Dedifferentiated amniotic fluid mesenchymal stem cell (primary cell): ENCODE measurements at regions not wholly inside any gene's neighbourhood (a gene's known extent, or its start where the extent isn't known, plus 50 kb on each side); places are given as distances from the start of the nearest gene placed in this dataset.
"Not testable (repeated sequence)": the region's sequence is repeated elsewhere in the genome, so short reads cannot be mapped to it uniquely, and the experiment has no call there.

Source experiments
- DNase-seq: peaks from one replicate; pipeline ENCODE4 v3.0.0-alpha.2; 2016; ENCODE audit errors: extremely low spot score

DNA sequence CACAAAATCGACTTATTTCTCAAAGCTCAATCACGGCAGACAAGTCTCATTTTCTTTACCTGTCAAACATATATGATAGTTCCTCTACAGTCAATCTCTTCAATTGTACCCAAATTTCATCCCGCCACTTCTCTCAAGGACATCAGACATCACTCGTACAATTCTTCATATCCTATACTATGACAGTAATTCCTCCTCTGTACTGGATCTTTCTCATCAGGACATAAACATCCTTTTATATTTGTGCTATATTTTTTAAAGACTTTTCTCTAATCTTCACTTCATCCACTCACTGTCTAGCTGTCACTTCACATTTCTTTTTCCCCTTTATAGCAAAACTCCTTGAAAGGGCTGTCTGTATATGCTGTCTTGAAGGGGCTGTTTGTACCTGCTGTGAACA, 419.1 kb upstream of the NR5A2 start:
- DNase-seq = no peak

DNA sequence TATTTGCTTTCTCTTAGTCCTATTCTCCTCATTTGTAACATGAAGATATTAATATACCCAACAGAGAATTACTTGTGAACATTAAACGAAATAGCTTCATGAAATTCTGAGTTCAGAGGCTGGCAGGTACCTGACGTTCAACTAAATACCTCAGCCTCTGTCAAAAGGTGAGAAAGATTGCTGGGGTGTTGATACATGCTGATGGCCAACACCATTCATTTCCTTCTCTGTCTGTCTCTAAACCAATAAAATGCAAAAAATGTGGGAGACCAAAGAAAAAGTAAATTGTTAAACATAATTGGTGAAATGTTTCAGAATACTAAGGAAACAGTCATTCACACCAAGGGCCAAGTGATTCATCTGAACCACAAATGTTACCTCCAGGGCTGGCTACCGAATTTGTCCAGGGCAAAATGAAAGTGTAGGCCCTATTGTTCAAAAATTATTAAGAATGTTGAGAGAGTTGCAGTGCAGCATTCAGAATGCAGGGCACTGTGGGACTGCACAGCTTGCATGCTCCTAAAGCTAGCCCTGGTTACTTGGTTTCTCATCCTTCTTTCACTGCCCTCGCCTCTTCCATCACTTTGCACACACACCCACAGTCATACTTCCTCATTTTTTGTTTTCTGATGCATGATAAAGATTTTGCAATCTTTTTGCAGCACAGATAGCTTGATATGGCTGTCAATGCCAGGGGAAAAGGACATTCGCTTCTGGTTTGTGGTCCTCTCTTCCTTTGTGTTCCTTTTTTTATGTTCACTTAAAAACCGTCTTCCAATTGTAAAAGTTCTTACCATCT, 414.3 kb upstream of the NR5A2 start:
- no peak for DNase-seq

DNA sequence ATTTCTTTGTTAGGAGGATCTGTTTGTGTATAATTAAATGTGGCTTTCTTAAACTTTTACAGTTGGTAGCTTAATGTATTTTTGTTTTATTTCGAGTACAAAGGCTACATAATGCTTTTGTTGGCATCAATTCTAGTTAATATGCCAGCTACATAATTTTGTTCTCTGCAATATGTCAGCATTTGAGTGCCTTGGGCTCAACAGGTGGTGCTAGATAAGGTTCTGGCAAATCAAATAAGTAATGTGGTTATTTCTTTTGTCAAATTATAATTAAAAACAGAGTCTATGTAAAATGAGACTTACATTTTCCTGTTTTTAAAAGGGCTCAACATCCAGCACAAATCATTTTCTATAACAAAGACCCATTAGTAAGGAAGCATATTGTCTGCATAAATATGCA, 410.6 kb upstream of the NR5A2 start:
- no peak for DNase-seq

DNA sequence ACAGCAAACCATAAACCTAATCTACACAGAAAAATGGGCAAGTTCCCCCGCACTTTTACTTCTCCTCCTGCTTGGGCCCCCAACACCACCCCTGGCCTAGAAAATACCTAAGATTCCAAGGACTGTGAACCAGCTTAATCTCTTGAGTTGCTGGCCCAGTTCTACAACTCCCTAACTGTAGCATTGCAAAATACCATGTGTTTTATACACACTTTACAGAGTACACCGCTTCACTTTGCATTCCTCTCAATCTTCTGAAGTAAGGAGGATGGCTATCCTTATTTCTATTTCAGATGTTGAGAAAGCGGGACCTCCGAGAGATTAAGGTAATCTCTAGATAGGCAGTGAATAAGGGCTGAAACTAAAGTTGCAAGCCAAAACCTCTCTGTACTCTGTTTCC, 408.3 kb upstream of the NR5A2 start:
- DNase-seq = no peak

DNA sequence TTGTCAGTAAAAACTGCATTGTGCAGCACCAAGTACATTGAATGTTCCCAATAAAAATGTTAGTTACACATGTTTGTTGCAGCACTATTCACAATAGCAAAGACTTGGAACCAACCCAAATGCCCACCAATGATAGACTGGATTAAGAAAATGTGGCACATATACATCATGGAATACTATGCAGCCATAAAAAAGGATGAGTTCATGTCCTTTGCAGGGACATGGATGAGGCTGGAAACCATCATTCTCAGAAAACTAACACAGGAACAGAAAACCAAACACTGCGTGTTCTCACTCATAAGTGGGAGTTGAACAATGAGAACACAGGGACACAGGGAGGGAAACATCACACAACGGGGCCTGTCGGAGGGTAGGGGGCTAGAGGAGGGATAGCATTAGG, 401.3 kb upstream of the NR5A2 start:
- DNase-seq = not testable (repeated sequence)

DNA sequence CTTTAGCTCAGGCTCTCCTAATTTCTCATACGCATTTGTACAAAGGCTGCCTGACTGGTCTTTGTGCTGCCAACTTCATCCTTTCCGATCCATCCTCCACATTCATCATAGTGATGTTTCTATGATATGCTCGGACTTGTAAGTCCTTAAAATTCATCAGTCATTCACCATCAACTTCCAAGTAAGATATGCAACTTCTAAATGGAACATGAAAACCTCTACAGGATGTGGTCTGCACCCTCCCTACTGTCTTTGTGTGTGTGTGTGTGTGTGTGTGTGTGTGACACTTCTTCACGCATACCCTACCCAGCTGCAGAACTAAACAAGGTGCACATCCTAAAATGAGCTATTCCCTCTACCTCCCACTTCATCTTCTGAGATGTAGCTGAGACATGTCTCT, 397.9 kb upstream of the NR5A2 start:
- no peak for DNase-seq

DNA sequence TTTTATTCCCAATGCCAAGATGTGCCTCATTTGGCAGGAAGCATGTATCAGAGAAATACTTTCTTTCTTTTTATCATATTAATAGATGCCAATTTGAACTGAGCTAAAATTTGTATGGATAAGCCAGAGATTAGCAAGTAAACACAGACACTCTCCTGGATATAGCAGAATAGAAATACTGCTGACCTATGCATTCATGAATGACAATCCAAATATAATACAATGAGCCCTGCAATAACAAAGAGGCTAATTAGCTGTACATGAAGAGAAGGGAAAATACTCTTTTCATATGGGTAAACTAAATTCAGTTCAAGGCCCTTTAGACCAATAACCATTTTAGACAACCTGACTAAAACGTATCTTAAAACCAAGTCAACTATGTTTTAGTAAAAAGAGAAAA, 388.1 kb upstream of the NR5A2 start:
- DNase-seq = no peak

DNA sequence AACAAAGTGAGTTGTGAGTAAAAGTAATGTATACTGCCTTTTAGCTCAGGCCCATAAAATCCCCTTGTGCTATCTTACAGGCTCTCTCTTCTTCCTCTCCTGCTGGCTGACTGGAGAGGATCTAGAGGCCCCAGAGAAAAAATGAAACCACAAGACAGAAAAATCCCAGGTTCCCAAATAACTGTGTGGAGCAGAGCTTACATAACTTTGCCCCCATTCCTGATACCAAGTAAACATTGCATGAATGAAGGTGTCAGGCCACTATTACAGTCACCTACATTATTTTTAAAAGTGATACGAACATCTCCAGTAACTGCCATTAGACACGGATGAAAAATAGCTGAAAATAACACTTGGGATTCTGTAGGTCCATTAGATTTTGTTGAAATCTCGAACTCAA, 386.0 kb upstream of the NR5A2 start:
- no peak for DNase-seq

DNA sequence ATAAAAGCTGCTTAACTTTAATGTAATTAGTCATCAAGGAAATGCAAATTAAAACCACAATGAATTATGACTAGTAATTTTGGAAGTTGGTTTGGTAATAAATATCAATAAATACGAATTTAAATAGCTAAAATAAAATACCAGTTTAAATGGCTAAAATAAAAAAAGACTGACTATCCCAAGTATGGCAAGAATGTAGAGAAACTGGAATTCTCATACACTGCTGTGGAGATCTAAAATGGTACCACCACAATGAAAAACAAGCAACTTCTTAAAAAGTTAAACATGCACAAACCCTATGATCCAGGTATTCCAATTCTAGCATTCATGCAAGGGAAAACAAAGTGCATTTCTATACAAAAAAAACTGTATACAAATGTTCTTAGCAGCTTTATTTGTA, 382.6 kb upstream of the NR5A2 start:
- no peak for DNase-seq

DNA sequence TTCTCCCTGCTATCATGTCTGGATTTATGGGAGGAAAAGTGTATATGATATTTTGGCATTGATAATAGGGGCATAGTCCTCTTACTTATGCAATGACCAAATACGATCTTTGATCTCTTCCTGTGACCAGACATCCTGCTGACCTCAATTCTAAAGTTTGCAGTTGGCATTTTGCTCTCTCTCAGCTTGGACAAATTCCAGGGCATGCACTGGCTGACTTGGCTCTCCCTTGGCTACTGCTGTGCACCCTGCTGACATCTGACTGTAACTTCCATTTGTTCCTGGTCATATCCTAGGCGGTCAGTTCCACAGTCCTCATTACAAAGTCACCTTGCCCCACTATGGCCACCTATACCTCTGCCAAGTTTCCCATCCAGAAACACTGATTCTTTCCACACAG, 380.7 kb upstream of the NR5A2 start:
- no peak for DNase-seq

DNA sequence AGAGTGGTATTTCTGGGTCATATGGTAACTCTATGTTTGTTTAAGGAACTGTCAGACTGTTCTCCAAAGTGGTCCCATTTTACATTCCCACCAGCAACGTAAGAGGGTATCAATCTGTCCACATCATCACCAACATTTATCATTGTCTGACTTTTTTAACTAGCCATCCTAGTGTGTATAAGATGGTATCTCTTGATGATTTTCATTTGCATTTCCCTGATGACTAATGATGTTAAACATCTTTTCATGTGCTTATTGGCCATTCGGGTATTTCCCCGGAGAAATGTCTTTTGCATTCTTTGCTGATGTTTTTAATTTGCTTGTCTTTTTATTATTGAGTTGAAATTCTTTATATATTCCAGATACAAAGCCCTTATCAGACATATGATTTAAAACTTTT, 370.1 kb upstream of the NR5A2 start:
- no peak for DNase-seq

DNA sequence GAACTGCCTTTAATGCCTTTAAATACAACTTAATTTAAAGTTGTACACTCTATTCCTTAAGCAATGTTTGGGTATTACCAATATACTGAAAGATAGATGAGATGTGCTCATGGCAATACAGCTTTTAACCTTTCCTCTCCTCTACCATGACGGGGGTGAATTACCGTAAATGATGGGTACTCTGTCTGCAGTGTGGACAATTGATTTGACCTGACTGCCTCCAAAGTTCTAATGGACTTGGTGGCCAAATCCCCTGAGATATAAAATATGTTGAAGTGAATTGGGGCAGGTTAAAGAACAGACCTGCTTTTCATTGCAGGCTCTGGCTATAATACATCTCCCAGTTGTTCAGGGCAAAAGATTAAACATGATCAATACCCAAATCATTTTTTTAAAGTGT, 367.4 kb upstream of the NR5A2 start:
- DNase-seq = no peak

DNA sequence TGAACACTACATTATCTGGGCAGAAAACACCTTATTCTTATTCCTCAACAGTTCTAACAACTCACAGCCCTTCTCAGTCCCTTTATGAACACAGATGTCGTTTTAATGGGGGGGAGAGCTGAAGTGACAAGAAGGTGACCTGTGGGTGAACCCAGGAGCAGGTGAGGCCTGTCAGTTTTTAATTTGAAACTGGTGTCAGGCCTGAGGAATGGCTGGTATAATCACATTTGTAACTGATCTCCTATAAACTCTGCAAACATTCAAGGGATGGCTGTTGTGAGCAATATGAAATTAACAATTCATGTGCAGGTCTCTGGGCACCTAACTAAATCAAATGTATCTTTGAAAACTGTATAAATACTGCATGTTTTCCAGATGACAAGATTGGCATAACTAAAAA, 362.1 kb upstream of the NR5A2 start:
- DNase-seq = no peak

DNA sequence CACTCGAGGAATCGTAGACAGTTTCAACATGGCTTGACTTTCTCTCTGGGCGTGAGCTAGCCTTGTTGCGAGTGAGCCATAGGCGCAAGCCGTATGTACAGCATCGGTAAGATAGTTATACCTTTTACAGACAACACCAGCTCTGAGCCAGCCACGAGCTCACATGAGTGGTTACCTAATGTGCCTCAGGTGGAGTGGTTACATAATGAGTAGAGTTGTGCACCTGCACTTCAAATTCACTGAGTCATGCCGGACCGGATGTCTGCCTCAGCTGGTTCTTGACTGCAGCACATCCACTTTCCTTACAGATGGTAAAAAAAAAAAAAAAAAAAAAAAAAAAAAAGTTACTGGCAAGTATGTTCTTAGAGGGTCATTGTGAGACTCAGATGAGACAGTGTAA, 360.4 kb upstream of the NR5A2 start:
- DNase-seq = no peak

DNA sequence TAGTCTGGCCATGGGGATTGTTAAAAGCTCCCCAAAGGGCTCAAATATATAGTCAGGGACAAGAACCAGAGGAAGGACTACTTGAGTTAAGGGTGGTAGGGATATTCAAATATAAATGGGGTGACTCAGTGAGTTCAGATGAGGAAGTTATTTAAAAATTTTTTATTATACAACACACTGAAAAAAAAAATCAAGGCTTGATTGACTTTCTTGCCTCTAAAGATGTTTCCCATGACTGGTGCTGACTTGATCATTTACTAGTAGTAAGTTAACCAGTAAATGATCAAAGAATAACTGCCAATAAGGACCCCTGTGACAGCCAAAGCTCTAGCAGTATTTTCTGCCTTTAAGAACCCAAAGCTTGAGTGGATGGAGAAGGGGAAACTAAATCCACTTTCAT, 357.6 kb upstream of the NR5A2 start:
- no peak for DNase-seq

DNA sequence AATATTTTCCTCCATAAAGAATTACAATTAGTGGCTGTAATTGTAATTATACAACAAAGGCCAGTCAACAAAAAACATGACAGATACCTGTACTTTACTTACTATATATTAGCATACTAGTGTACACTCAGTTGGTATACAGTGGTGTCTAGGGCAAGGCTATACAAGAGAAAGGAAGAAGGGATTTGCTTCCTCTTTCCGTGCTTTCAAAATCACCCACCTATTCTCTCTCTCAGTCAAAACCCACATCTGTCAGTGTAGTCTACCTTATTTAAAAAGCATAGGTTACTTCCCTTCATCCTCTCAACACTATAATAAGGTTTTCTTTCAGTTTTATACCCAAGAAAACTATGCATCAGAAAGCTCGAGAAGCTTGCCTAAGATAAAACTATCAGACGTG, 355.8 kb upstream of the NR5A2 start:
- no peak for DNase-seq

DNA sequence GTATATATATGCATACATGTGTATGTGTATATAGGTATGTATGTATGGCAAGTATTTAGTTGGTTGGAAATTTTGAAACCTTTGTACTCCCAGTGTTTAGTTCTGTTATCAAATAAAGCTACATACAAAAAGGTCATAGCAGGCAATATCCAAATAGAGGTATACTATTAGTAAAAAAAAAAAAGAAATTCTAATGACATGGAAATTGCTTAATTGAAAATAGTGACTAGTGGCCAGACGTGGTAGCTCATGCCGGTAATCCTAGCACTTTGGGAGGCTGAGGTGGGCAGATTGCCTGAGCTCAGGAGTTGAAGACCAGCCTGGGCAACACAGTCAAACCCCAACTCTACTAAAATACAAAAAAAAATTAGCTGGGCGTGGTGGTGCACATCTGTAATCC, 351.6 kb upstream of the NR5A2 start:
- DNase-seq = no peak

DNA sequence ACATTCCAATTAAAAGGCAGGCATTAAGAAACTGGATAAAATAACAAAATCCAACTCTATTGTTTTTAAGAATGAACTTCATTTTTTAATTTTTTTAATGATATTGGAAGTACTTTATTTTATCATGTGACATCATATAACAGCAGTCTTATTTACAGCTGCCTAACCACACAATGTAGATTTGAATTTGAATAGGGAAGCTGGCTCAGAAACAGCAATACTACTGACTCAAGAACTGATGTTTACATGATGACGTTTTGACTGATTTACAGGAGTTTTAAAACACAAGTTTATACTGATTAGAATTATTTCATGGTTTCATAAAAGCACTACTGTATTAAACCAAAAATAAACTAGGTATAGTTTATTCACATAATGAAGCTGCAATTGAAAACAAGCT, 348.7 kb upstream of the NR5A2 start:
- no peak for DNase-seq

DNA sequence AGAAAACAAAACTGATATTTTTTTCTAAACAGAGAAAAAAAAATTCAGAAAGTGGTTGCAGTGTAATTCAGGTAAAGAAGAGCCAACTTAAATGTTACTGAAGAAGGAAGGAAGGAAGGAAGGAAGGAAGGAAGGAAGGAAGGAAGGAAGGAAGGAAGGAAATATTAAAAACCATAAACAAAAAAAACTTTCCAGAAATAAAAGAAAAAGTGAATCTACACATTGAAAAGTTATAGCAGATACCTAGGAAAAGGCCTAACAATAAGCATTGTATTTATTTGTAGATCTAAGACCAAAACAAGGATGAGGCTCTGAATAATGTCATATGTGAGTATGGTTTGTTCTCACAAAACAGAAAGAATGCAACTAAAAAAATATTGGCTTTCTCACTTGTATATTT, 345.4 kb upstream of the NR5A2 start:
- no peak for DNase-seq

DNA sequence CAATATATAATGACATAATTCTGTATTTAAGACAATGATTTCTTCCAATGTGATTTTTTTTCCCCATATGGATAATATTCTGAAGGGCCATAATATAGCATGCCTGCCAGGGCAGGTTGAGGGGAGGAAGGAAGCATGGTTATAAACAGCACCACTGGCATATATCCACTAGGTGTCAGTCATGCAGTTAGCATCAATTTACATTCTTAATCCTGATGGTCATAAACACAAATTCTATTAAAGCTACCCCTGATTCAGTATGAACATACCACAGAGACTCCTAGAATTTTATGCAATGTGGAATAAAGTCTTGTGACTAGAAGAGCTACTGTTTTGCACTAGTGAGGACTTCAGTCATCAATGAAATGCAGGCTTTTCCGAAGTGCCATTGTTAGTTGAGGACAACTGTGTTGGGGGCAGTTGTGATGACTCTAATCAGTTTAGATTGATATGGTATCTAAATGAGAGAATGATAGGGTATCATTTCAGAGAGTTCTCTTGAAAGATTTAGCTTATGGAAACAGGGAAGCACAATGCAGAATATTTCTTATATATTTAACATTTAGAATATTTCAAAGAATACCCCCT, 342.7 kb upstream of the NR5A2 start:
- DNase-seq = peak; percentile 69

DNA sequence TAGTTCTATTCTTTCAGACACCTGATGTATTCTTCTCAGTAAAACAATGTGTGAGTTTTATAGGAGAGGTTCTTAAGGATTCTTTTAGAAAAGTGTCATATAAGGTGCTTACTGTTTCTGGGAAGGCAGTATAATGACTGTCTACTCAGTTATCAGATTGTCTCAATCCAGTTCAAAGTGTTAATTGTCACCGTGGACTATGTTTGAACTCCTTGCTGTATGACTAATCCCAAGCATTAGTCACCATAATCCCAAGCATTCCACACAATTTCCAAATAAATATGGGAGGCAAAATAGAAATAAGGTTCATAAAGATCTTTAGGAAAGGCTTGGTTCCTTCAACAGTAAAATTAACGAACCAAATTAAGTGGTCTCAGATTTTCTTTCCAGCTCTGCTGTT, 342.1 kb upstream of the NR5A2 start:
- no peak for DNase-seq

DNA sequence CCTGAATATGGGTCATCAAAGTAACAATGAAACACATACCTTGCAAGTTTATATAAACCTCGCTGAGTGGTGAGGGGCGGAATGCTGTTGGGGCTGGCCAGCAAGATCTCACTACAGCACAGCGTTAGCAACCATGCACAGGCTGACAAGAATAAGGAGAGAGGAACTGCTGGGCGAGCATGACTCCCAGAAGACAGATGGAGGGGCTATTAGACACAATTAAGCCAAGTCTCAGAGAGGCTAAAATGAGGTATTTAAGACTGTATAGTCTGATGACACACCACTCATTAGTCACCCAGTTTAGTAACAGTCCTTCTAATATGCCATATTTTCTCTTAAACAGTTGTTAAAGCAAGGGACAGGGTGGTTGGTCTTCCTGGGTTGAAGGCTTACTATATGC, 340.2 kb upstream of the NR5A2 start:
- no peak for DNase-seq

DNA sequence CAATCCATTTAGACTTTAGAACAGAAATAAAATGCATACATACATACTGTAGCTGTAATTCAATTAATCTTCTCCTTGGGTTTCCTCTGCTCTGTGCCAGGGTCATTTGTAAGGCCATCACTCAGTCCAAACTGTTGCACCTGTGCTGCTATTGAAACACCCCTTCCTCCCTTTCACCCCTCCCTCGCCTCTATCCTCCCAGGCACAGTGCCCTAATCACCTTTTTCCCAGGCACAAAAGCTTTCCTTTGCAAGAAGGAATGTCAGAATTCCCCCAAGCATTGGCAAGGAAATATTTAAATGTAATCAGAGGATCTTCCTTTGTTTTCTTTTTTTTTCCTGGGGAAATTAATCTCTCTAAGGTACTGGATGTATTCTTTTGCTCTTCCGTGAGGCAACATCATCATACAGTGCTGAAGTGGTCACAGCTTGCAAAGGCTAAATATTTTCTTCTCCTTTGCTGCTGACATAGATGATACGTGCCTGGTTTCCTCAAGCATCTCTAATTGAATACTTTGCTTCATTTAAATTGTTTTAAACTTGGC, 339.3 kb upstream of the NR5A2 start:
- DNase-seq = no peak

DNA sequence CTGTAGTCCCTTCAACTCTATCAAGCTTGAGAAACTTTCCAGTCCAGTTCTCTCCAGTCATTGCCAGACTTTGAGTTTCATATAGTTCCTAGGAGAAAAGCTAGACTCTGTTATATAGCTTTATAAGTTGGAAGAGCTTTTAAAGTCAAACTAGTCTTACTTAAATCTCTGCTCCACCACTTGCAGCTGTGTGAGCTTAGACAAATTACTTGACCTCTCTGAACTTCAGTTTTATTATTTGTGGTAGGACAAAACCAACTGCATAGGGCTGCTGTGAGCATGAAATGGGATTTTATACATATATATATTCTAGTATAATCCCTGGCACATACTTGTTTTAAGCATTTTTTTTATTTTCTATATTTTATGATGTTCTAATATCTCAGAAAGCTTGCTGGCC, 338.7 kb upstream of the NR5A2 start:
- DNase-seq = no peak
